HCT116 (cell line): ENCODE measurements at regions not wholly inside any gene's neighbourhood (a gene's known extent, or its start where the extent isn't known, plus 50 kb on each side); places are given as distances from the start of the nearest gene placed in this dataset.

Source experiments
- EZH2 ChIP-seq: fragments of 200-600 bp; sonication (generic); IDR thresholded peaks from 2 replicates; pipeline ENCODE4 v1.6.1; 2017; ENCODE audit warnings: antibody characterized with exemption, mixed run types
- RAD21 ChIP-seq: IDR thresholded peaks from 2 replicates; pipeline ENCODE4 v1.6.1; 2012; ENCODE audit warnings: low read depth, mild to moderate bottlenecking

GRCh38 chr21:14841511-14842472 is 223.0 kb downstream of the NRIP1 start:
- TF ChIP-seq EZH2 = no peak
- no peak for TF ChIP-seq RAD21
